HG03575 (cell line): ENCODE measurements at regions not wholly inside any gene's neighbourhood (a gene's known extent, or its start where the extent isn't known, plus 50 kb on each side); places are given as distances from the start of the nearest gene placed in this dataset.

ENCODE experiments used
- ATAC-seq: cut with Tn5 transposase; IDR thresholded peaks from one replicate; pipeline ENCODE4 v1.9.1; 2021; ENCODE audit not compliant: unreplicated experiment, insufficient number of reproducible peaks, low FRiP score; ENCODE audit errors: extremely low read depth

DNA sequence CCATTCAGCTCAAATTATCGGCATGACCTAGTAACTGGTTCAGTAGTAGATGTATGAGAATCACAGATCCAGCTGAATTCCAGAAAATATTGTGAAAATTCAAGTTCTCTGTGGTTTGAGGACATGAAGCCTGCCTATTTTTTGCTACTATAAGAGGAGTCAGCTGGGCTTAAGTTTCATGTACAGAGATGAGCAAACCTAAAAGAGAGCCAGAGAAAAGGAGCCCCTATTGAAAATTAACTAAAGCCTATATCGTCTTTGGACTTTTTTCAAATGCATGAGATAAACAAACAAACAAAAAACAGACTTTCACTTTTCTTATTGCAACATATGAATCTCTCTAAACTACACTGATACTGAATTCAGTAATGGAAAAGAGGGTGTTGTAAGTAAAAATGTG lies 106.8 kb upstream of the SPRY2 start:
- ATAC-seq = no peak

GRCh38 chr13:80444240-80445015 lies 103.5 kb upstream of the SPRY2 start:
- no peak for ATAC-seq

DNA sequence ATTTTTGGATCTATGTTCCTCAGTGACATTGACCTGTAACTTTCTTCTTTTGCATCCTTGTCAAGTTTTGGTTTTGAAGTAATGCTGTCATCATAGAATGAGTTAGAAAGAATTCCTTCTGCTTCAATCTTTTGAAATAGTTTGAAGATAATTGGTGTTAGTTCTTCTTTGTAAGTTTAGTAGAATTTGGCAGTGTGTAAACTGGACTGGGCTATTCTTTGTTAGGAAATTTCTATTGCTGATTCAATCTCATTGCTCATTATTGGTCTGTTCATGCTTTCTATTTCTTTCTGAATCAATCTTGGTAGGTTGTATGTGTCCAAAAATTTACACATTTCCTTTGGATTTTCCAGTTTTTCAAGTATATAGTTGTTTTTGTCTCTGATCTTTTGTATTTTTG lies 101.7 kb upstream of the SPRY2 start:
- no peak for ATAC-seq

GRCh38 chr13:80441968-80442367 lies 101.0 kb upstream of the SPRY2 start:
- ATAC-seq = no peak

DNA sequence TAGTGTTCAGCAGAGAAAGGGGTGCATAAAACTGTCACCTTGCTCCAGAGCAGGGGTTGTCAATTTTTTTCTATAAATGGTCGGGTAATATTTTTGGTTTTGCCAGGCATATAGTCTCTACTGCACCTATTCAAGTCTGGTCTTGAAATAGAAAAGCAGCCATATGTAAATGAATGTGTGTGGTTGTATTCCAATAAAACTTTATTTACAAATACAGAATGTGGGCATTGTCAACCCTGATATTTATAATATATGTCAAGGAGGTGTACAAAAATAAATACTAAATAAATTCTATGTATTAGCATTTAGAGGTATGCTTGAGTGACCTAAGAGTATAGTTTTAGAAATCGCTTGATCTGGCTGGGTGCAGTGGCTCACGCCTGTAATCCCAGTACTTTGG lies 97.6 kb upstream of the SPRY2 start:
- no peak for ATAC-seq

GRCh38 chr13:80437231-80437630 lies 96.3 kb upstream of the SPRY2 start:
- no peak for ATAC-seq

DNA sequence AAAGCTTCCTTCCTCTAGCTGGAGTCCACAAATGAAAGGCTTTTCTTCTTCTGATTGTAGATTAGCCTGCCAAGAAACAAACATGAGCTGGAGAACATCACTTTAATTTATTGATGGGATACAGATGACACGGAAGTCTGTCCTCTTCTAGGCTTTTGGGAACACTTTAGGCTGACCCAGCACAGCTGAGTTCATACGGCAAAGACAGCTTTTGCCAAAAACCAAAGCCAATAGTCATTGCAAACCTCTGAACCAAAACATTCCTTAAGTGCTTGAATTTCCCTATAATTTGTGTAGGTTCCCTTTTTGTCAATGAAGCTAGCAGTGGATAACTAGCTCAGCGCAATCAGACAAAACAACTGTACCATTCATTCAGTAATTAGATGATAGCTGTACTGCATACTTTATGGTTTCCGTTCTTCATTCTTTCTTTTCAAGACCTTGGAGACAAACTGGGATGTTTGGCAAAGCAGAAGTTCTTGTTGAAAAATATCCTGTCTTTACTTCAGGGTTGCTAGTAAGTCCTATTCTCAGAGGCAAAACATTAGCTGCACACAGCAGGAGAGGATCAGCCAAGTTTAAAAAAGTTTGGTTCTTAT lies 95.7 kb upstream of the SPRY2 start:
- no peak for ATAC-seq

DNA sequence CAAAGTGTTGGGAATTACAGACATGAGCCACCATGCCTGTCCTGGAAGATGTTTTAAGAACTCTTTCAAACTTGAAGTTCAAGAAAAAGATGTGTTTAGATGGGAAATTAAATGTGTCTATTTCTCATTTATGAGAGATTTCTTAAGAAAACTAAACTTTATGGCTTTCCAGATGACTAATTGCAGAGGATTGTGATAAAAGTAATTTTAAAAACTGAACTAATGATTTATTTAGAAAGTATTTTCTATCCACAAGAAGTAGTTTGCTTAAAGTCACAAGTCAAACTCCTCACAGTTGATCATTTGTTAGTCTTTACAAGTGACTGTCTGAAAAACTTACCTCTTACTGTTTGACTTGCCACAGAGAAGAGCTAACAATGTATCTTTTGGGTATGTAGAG lies 89.6 kb upstream of the SPRY2 start:
- no peak for ATAC-seq

DNA sequence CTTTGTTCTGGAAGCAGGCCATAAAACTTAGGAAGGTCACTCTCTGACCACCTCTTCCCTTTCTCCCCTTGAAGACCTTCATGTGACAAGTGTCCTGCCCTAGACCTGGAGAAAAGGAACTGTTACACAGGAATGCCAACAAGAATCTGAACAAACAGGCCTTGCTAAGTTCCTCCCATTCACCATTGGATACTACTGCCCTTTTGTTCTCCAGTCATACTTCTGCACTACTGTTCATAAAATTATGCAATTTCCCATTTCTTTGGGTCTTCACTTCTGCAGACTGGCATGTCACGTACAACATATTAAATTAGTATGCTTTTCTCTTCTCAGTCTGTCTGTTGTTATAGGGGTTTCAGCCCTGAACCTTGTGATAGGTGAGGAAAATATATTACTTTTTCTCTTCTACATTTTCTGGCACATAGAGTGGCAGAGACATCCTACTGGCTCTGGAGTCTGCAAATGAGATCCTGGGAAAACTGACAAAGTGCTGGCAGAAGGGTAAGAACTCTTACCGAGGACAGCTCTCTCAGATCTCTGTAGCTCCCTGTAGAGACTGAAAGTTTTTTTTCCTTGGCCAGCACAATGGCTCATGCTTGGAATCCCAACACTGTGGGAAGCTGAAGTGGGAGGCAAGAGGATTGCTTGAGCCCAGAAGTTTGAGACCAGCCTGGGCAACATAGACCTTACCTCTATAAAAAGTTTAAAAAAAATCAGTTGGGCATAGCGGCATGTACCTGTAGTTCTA lies 87.6 kb upstream of the SPRY2 start:
- no peak for ATAC-seq

DNA sequence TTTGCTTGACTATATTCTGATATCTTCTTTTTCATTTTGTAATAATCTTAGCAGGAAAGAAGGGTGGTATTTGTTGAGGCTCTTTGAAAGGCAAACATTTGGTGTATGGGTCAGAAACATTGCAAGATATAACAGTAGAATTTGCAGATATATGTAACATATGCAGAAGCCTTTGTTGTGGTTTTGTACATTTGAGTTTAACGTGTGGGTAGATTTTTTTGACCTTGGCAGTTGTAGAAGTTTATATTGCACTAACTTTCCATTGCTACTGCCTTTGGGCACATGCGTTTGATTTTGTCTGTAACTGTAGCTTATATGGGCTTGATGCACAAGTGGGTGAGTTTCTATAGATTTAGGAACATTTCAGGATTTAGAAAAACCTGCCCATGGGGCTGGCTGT lies 78.5 kb upstream of the SPRY2 start:
- ATAC-seq = no peak

GRCh38 chr13:80413611-80414010 lies 72.7 kb upstream of the SPRY2 start:
- ATAC-seq = no peak

DNA sequence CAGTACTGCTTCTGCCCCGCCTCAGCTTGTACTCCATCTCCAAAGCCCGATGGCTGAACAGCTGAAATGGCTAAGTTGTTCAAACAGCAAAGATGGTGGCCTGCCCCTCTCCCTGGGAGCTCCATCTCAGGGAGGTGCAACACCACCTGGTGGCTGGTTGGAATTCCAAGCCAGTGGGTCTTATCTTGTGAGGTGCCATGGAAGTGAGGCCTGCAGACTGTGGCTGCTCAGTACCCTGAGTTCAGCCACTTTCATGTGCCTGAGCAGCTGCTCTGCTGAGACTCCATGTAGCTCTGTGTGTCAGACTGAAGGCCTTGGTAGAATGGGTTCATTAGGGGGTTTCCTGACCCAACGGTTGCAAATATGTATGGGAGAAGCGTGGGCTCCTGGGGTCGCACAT lies 67.3 kb upstream of the SPRY2 start:
- no peak for ATAC-seq

GRCh38 chr13:80400865-80401426 lies 60.0 kb upstream of the SPRY2 start:
- no peak for ATAC-seq

GRCh38 chr13:80400164-80400864 lies 59.4 kb upstream of the SPRY2 start:
- no peak for ATAC-seq

GRCh38 chr13:80399340-80400163 lies 58.6 kb upstream of the SPRY2 start:
- no peak for ATAC-seq
